T47D (cell line): ENCODE measurements at regions not wholly inside any gene's neighbourhood (a gene's known extent, or its start where the extent isn't known, plus 50 kb on each side); places are given as distances from the start of the nearest gene placed in this dataset.
A peak's percentile ranks its signal among the peaks of the same experiment; 100 is the strongest.
"Not testable (repeated sequence)": the region's sequence is repeated elsewhere in the genome, so short reads cannot be mapped to it uniquely, and the experiment has no call there.

Experiments
- DNase-seq, 2 experiments: peaks; one replicate each; pipeline versions ENCODE4 v3.0.0 to v3.0.0-alpha.2; 2011 to 2012; ENCODE audit warnings: low read depth in 1 of 2, low spot score in 1 of 2
- JUND ChIP-seq: IDR thresholded peaks from 2 replicates; pipeline ENCODE4 v1.6.1; 2012; ENCODE audit warnings: low read depth
- in situ Hi-C: cut with HindIII; loops from 2 replicates; pipeline ENCODE4 v1.10.0; 2016; ENCODE audit warnings: low sequenced_read_pairs, low pct_unique_long_range_greater_than_20kb

- DNase-seq, in situ Hi-C loops: not testable (repeated sequence)
These were observed 304.7 kb upstream of the CHRNA7 start for GRCh38 chr15:31725619-31726018.

DNA sequence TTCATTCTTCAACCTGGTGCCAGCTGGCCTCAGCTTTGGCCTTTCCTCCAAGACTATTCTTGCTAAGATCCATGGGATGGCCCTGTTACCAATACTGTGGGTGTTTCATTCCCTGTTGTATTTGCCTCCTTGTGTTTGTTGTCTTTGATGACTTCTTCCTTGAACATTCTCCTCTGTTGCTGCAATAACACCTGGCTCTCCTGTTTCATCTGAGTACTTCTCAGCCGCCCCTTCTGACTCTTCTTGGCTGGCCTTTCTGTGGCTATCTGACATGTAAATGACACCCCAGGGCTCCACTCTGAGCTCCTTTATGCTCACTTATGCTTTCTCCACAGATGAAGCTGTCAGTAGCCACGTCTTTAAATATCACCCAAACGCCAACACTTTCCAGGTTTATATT lies 302.7 kb upstream of the CHRNA7 start:
- in situ Hi-C loops: no loop called here

GRCh38 chr15:31732726-31733125 lies 297.6 kb upstream of the CHRNA7 start:
- no peak for TF ChIP-seq JUND
- DNase-seq: no peak
- in situ Hi-C loops: no loop called here

More for the DNA sequence above, 302.7 kb upstream of the CHRNA7 start:
- TF ChIP-seq JUND: no peak
- DNase-seq: no peak

- in situ Hi-C loops: no loop called here
- no peak for DNase-seq
- TF ChIP-seq JUND: no peak
These were observed 296.9 kb upstream of the CHRNA7 start for GRCh38 chr15:31733424-31733823.

DNA sequence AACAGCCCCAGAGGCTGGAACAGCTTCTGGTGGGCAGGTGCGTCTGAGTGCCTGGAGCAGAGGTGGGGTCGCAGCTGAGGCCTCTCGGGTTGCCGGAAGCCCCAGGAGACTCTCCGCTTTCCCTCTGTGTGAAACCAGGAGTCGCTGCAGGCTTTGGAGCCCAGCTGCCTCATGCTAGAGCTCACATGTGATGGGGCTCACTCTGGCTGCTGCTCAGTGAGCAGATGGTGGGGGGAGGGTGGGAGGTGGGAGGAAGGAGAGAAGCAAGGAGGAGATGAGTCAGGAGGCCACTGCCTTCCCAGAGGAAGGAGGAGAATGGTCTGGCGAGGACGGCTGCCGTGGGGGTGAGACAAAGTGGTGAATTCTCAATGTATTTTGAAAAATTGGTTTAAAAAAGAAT lies 290.1 kb upstream of the CHRNA7 start:
- TF ChIP-seq JUND: no peak

GRCh38 chr15:31745841-31746240 lies 284.5 kb upstream of the CHRNA7 start:
- in situ Hi-C loops: no loop called here
- no peak for DNase-seq
- TF ChIP-seq JUND: no peak

More for the DNA sequence above, 290.1 kb upstream of the CHRNA7 start:
- in situ Hi-C loops: no loop called here
- no peak for DNase-seq

DNA sequence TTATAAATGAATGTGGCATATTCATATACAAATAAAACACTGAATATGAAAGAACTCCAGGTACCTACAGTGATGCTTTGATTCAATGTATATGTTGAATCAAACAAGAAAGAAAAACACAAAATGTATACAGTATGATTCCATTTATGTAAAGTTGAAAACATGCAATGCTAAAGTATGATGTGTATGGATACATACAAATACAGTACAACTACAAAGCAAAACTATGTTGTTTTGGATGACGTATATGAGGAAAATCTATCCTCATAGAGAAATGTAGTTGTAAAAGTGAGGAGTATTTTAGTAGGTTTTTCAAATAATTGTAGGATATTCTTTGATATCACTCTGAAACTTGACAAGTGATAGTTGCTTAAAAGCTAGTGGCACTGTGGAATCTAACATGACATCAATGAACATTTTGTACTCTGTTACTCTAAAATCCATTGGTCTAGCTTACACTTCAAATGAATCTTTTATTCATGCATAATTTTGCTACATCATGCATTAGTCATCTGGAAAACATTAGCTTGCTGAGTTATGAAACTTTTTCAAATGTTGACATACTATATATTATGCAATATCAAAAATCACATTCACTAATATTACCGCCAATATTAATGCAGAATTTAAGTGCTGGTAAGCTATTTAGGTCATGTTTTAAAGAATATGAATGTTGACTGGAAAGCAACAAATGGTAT lies 278.1 kb upstream of the CHRNA7 start:
- TF ChIP-seq JUND: no peak
- DNase-seq: no peak
- in situ Hi-C loops: no loop called here

- no peak for TF ChIP-seq JUND
- in situ Hi-C loops: no loop called here
- DNase-seq: no peak
These were observed 277.4 kb upstream of the CHRNA7 start for GRCh38 chr15:31752905-31753304.

- in situ Hi-C loops: no loop called here
- peak in 1 of 2 experiments; percentile 12 for DNase-seq
- TF ChIP-seq JUND: no peak
These were observed 272.2 kb upstream of the CHRNA7 start for GRCh38 chr15:31758126-31758525.

GRCh38 chr15:31768055-31768454 lies 262.3 kb upstream of the CHRNA7 start:
- DNase-seq: no peak
- in situ Hi-C loops: no loop called here
- TF ChIP-seq JUND: no peak

GRCh38 chr15:31774045-31774444 lies 256.3 kb upstream of the CHRNA7 start:
- TF ChIP-seq JUND: no peak
- in situ Hi-C loops: no loop called here
- DNase-seq: no peak

DNA sequence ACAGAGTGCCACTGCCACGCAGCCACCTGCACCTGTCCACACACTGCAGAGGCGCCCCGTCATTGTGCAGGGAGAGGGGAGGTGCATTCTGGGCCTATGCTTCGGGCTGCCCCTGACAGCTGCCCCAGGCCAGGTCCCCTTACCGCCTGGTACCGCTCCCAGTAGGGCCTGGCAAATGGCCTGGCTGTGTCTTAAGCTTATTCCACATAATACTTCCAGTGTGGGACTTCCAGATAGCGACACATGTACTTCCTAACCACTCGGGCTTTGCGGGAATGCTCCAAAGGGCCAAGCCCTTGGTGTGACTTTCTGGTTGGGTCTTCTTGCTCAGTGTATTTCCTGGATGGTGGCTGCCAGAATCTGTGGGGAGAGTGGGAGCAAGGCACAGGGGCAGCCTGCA lies 254.3 kb upstream of the CHRNA7 start:
- no peak for TF ChIP-seq JUND
- in situ Hi-C loops: no loop called here
- DNase-seq: no peak

- in situ Hi-C loops: no loop called here
- DNase-seq: no peak
- no peak for TF ChIP-seq JUND
These were observed 249.1 kb upstream of the CHRNA7 start for GRCh38 chr15:31781261-31781660.
